ENCODE measurements at regions not wholly inside any gene's neighbourhood (a gene's known extent, or its start where the extent isn't known, plus 50 kb on each side); places are given as distances from the start of the nearest gene placed in this dataset.

- TF ChIP-seq, protein P1, sequence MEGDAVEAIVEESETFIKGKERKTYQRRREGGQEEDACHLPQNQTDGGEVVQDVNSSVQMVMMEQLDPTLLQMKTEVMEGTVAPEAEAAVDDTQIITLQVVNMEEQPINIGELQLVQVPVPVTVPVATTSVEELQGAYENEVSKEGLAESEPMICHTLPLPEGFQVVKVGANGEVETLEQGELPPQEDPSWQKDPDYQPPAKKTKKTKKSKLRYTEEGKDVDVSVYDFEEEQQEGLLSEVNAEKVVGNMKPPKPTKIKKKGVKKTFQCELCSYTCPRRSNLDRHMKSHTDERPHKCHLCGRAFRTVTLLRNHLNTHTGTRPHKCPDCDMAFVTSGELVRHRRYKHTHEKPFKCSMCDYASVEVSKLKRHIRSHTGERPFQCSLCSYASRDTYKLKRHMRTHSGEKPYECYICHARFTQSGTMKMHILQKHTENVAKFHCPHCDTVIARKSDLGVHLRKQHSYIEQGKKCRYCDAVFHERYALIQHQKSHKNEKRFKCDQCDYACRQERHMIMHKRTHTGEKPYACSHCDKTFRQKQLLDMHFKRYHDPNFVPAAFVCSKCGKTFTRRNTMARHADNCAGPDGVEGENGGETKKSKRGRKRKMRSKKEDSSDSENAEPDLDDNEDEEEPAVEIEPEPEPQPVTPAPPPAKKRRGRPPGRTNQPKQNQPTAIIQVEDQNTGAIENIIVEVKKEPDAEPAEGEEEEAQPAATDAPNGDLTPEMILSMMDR (conservative IDR thresholded peaks at IDR 0.05), result no peak
- no peak for TF ChIP-seq ZFX (IDR thresholded peaks at IDR 0.05)
Observed at GRCh38 chr6:166075186-166075585, 92.5 kb downstream of the TBXT start.
